ENCODE measurements at regions not wholly inside any gene's neighbourhood (a gene's known extent, or its start where the extent isn't known, plus 50 kb on each side); places are given as distances from the start of the nearest gene placed in this dataset.

DNA sequence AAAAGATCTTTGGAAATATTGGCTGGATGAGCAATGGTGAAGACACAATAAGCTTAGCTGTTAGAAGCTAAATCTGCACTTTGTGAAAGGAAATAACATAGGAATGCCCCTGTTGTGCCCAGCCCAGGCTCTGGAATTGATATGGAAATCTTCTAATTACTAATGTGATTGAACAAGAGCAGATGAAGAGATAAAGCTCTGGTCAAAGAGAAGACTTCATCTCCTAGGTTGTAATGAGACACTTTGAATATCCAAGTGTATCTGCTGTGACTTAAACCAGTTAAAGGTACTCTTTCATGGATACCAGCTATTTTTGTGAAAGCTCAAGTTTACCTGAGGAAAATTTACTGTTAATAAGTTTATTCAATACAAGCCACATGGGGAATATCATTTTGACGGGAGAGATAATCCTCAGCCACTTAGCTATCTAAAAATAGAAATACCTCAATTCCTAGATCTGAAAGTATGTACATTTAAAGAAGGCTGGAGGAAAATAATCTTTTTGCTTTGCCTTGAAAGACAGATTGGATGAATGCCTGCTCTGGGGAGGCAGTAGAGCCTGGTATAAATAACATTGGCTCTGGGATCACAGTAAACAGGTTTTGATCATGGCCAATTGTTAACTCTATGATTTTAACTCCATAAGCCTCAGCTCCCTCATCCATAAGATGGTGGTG, 494.0 kb upstream of the B3GALT2 start:
- no peak for DNase-seq (ENCODE audit: low read depth in 2 of 3, low spot score in 2 of 3)

DNA sequence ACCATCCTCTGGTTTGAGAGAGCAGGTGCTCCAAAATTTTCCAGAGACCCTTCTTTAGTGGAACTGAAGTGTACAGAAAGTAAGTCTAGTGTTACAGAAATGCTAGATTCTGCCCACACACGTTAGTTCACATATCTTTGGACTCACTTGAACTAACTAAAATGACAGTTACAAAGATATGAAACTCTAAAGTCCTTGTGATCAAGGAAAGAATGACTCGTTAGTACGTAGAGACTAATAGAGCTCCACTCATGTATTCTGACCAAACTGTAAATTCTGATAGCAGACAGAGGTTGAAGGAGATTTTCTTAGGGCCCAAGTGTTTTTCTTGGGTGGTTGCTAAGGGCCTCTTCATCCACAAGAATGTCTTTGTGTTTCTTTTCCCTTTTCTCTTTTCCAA, 491.5 kb upstream of the B3GALT2 start:
- DNase-seq (ENCODE audit: low read depth in 2 of 3, low spot score in 2 of 3): no peak

DNA sequence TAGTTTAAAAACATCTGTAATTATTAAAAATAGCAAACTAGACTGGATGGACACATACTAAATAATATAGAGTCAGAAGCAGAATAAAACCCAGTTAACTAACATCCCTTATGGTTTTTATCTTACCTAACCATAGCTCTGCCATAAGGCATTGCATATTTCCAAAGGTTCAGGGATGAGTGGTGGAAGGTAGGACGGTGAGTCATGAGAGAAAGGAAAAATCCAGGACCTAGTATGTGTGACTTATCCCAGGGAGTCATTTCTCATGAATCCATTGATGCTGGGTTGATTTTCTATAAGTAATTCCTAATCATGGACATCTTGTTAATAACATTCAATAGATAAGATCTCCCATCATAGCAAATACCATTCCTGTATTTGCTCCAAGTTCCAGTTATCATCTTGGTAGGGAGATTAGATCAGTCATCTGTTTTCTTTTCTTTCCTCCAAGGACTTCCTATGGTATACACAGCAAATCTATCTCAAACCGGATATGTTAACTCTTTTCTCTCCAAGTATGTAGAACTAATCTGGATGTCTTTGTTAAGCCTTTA, 490.7 kb upstream of the B3GALT2 start:
- no peak for DNase-seq (ENCODE audit: low read depth in 2 of 3, low spot score in 2 of 3)

DNA sequence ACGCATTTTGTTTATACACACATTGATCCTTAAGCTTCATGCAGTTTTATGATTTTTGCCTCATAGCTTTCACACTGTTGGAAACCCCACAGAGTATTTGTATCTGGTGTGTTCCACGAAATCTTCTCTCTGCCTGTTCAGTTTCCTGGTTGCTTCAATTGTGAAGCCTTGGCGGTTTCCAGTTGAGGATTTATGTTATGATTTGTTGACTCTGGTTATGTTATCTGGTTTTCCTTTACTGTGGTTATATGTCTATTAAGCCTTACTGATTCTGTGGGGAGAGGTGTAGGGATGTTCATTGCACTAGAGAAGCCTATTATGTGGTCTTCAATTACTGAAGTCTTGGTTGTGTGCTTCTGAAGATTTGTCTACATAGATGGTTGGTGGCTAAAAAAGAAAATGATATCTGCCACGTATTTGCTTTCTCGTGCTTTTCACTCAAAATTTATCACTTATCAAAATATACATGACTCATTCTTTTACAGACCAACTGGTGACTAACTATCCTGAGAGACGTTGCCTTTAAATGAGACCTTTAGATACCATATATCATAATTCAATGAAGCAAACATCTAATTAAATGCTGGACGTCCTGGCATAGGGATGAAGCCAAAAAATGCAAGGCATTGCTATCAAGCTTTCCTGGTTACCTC, 488.0 kb upstream of the B3GALT2 start:
- peak in 1 of 3 donors; percentile 4 for DNase-seq (ENCODE audit: low read depth in 2 of 3, low spot score in 2 of 3)

DNA sequence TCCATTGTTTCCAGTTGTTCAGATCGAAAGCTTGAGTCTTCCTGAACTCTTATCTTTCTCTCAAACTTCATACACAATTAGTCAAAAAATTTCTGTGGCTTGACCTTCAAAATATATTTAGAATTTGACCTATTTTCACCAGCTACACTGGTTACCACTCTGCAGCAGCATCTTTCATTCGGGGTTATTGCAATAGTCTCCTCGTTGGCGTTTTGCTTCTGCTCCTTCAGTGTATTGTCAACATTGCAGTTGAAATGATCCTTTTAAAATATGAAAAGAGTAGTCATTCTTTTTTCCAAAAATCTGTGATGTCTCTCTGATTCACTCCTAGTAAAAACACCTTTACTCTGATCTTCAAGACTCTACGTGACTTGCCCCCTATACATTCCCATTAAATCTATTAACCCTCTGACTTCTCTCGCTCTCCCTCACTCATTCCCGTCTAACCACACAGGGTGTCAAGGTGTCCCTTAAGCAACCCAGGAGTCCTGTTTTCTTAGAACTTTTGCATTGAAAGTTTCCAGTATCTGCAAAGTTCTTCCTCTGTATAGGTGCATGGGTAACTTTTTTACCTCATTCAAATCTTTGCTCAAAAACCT, 480.2 kb upstream of the B3GALT2 start:
- no peak for DNase-seq (ENCODE audit: low read depth in 2 of 3, low spot score in 2 of 3)

DNA sequence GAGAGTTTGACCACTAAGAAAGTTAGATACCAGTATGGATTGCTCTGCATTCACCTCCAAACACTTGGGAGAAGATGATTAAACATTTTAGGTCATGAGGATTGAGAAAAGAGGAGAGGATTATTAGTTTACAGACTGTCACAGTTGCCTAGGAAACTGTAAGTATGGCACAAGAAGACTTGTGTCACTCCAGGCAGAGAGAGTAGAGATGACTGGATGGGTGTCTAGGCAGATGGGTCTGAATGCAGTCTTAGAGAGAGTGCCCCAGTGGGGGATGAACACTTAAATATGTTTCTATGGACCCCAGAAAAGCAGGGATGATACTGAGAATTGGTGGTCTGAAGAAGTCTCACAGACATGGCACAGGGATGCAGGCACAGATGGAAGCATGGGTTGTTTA, 477.6 kb upstream of the B3GALT2 start:
- no peak for DNase-seq (ENCODE audit: low read depth in 2 of 3, low spot score in 2 of 3)

DNA sequence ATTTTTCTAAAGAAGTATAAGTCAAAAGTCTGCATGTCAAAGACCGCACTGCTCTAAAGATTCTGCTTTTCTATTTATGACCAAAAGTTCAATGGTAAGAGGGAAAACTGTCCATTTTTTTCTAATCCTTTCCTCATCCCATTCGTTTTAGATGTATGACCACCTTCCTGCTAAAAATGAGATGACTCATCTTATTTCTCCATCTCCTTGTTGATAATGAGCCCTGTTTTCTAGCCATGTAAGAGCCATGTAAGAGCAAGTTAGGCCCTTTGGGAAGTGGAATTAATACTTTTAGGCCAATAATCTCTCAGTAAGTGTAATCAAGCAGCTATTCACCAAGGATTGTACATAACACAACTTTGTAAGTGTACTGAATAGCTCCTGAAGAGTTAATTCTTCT, 475.6 kb upstream of the B3GALT2 start:
- no peak for DNase-seq (ENCODE audit: low read depth in 2 of 3, low spot score in 2 of 3)

DNA sequence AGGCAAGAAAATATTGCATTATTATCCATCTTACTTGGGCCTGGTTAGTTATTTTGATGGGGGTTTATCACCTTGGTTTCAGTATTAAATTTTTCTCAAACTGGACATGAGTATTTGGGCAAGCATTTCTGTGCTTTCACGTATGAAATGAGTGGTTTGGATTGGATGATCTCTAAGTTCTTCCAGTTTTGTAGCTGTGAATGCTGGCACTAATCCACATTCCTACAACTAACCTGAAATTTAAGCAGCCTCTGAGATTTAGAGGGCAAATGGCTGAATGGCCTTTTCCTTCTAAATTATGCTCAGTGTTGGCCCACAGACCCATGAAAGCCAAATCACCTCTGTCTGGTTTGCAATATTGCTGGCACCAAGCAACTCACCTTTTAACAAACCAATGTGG, 475.0 kb upstream of the B3GALT2 start:
- DNase-seq (ENCODE audit: low read depth in 2 of 3, low spot score in 2 of 3): no peak

DNA sequence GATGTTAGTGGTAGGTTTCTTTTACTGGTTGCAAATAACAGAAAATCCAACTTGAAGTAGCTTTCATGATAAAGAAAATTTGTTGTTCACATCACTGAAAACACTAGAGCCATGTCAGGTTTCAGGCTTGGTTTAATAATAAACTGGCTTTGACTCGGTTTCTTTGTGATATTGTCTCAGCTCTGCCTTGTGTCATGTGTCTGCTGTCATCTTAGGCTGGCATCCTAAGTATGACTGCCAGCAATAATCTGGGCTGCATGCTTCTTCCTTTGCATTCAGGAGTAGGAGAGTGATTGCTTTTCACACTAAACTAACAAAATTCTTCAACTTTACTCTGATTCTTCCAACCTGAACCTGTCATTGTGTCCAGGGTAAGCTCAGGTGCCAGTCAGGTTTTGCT, 474.0 kb upstream of the B3GALT2 start:
- no peak for DNase-seq (ENCODE audit: low read depth in 2 of 3, low spot score in 2 of 3)

DNA sequence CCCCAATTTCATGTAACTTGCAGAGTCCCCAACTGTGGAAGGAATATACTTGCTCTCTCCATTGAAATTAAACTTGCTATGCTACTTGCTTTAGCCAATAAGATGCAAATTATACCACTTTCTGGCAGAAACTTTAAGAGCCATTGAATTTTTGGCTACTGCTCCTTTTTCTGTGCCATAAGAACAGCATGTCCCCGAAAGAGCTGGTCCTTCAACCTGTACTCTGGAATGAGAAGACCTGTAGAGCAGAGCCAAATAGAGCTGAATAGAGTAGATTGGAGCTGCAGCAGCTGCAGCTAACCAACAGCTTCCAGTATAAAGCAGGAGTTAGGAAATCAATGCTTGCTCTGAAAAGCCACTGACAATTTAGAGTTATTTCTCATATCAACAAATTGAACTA, 472.3 kb upstream of the B3GALT2 start:
- no peak for DNase-seq (ENCODE audit: low read depth in 2 of 3, low spot score in 2 of 3)

DNA sequence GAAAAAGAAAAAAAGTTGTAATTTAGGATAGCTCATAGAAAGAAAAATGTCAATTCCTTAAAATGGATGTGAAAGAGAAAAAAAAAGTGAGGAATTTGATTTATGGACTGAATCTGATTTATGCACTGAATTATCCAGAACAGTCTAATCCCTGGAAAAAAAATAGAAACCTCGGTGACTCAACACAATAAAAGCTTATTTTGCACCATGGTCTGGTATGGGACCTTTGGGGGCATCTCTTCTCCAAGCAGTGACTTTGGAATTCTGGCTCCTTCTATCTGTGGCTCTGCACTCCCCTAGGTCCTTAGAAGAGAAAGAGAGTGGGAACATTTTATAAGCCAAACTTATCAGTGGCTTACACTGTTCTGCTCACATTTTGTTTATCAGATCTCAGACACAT, 471.7 kb upstream of the B3GALT2 start:
- no peak for DNase-seq (ENCODE audit: low read depth in 2 of 3, low spot score in 2 of 3)

DNA sequence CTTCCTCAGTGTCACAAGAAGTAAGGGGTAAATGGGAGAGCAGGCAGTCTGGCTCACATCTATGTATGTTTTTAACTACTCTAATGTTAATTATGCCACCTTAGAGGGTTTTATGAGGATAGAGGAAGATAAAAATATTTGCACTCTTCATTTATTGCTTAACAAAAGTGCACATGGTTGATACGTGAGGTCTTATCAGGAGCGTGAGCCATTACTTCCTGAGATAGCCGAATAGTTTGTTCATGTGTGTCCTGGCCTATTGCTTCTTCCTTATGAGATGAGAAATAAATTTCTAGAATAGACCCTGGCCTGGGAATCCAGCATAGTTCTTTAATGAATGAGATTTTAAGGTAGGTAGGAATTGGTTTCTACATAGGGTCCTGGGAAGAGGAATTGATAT, 471.1 kb upstream of the B3GALT2 start:
- DNase-seq (ENCODE audit: low read depth in 2 of 3, low spot score in 2 of 3): no peak

DNA sequence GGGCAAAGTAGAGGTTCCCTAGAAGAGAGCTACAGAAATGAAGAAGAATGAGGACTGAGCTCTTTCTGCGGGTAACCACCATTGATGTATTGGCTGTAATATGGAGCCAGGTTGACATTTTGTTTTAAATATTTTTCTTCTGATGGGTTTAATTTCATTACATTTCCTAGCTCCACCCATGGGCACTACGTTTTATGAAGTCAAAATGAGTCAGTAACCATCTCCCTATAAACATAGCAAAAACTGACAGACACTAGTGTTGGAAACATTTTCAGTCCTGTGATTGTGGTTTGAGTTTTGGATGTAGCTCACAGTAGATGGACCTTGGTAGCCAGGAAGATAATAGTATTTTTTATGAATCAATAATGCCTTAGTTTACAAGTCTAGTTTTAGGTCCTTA, 470.4 kb upstream of the B3GALT2 start:
- DNase-seq (ENCODE audit: low read depth in 2 of 3, low spot score in 2 of 3): no peak

DNA sequence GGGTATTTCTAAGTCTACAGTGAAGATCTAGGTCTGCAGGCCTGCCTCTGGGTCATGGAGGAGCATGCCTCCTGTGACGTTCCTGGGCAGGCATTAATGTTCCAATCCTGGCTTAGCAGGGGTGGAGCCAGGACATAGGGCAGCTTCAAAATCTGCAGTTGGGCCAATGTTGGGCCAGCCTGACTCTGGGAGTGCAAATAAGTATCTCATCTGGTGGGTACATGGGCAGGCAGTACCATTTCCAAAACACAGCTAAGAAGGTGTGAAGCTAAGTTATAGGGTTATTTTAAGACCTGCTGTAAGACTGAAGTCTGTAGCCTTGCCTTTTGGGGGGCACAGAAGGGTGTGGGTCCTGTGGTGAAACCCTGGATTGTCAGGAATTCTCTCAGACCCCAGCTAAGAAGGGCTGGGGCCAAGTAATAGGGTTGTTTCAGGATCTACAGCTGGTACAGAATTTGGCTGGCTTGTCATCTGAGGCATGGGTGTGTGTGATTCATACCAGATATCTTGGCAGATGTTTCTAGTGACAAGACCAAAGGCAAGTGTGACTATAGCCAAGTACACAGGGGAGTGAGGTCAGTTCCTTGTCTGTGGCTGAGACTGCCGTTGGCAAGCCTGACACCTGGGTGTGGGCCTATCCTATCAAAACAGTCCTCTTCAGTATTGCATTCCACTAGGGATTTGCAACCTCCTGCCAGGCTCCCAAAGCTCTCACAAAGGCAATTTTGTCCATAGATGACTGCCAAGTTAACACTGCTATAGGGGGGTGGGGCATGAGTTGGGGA, 468.7 kb upstream of the B3GALT2 start:
- no peak for DNase-seq (ENCODE audit: low read depth in 2 of 3, low spot score in 2 of 3)

DNA sequence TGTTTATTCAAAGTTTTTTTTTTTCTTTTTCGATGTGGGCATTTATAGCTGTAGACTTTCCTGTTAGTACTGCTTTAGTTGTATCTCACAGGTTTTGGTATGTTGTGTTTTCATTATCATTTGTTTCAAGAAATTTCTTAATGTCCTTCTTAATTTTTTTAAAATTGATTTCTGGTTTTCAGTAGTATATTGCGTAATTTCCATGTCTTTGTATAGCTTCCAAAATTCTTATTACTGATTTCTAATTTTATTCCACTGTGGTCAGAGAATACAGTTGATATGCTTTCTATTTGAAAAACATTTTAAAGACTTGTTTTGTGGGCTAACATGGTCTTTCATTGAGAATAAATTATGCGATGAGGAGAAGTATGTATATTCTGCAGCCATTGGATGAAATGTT, 463.2 kb upstream of the B3GALT2 start:
- DNase-seq (ENCODE audit: low read depth in 2 of 3, low spot score in 2 of 3): no peak

DNA sequence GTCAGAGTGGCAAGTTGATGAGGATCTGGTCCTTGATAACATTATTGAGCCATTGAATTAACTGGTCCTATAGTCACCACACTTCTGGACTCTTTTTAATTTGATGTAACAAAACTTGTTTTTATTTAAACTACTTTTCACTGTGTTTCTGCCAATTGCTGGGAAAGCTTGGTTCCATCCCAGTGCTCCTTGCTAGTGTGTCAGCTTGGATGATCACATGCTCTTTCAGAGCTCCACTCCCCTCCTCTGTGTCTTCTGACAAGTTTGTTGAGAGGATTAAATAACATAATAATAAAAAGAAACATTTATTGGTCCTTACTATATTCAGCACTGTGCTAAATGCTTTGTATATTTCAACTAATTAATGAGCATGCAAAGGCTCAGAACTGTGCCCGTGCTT, 448.5 kb upstream of the B3GALT2 start:
- no peak for DNase-seq (ENCODE audit: low read depth in 2 of 3, low spot score in 2 of 3)

DNA sequence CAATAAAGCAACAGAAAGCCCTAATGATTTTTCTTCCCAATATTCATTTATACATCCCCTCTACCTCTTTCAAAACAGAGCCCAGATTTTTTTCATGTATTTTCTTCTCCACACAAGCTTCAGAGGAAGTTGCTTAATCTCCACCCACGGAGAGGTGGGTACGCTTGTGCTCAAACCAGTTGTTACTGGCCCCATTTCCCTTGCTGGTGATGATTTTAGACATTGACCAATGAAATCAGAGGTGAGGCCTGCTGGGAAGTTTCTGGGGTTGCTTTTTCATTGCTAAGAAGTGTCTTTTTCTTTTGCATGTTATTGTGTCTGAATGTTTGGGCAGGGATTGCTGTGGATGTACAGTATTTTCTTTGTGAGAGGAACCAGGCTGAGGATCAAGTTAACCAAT, 448.1 kb upstream of the B3GALT2 start:
- peak in 1 of 3 donors; percentile 2 for DNase-seq (ENCODE audit: low read depth in 2 of 3, low spot score in 2 of 3)

DNA sequence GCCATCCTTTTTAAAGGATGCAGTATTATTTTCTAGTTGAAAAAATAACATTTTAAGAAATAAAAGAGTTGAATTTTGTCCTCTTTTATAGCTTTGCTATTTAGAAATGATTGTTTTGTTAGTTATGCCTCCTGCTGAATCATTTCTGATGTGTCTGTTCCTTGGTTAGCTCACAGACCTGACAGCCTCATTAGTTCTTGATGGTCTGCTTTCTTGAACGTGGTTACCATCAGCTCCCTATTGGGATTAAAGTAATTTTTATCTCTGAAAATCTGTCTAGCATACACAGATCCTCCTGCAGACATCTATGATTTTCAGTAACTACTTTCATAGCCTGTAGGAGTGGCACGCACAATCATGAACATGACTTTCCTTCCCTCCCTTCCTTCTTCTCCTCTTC, 447.6 kb upstream of the B3GALT2 start:
- no peak for DNase-seq (ENCODE audit: low read depth in 2 of 3, low spot score in 2 of 3)

DNA sequence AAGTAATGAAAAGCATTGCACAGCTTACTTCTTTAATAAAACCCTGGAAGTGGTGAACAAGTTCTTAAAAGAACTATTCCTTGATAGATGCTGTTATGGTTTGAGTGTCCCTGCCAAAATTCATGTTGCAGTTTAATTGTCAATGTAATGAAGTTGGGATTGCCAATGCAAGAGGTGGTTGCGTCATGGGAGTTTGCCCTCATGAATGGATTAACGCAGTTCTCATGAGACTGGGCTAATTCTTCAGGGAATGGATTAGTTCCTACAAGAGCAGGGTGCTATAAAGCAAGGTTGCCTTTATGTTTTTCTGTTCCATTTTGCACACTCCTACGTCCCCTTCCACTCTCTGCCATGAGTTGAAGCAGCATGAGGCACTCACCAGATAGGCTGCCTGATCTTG, 446.7 kb upstream of the B3GALT2 start:
- DNase-seq (ENCODE audit: low read depth in 2 of 3, low spot score in 2 of 3): no peak

DNA sequence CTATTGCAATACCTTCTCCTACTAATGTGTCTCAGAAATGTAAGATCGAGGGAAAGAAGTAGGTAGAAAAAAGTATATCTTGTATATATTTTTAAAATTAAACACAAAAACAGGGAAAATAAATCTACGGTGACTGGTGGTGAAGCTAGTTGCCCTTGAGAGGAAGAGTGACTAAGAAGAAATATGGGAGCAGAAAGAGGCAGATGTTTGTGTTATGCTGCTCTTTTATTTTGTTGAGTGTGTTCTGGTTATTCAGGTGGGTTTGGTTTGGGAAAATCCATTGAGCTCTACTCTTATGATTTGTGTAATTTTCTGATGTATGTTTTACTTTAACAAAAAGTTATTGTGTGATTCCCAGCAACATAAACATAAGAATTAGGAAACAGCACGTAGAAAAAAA, 444.9 kb upstream of the B3GALT2 start:
- no peak for DNase-seq (ENCODE audit: low read depth in 2 of 3, low spot score in 2 of 3)

DNA sequence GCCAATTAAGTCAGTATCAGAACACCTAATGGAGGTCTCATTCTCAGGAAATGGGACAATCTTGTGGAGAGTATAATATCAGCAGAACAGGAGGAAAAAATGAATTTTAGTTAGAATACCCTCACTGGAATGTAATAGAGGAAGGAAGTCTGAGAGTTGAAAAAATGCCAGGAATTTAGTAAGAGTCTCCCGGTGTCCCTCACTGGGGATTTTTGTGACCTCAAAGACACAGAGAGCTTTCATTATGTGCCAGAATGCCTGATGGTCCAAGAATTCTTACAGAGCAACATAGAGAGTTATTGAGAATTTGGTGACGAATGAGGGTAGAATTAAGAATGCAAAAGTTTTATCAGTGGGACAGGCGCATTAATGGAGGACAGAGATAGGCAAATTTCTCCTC, 443.5 kb upstream of the B3GALT2 start:
- no peak for DNase-seq (ENCODE audit: low read depth in 2 of 3, low spot score in 2 of 3)

Measured in hematopoietic multipotent progenitor cell (in vitro differentiated cells).